ENCODE measurements at regions not wholly inside any gene's neighbourhood (a gene's known extent, or its start where the extent isn't known, plus 50 kb on each side); places are given as distances from the start of the nearest gene placed in this dataset.

GRCh38 chr2:60400462-60401246 lies 152.8 kb downstream of the BCL11A start:
- TF ChIP-seq CTCF (conservative IDR thresholded peaks at IDR 0.05; ENCODE audit: low read length) = no peak

GRCh38 chr2:60394463-60394862 lies 159.0 kb downstream of the BCL11A start:
- DNase-seq (ENCODE audit: low read depth) = peak; percentile 29
- TF ChIP-seq CTCF (conservative IDR thresholded peaks at IDR 0.05; ENCODE audit: low read length) = no peak
- no peak overlapping the region for H3K4me3 ChIP-seq (ENCODE audit: low read length)

More at GRCh38 chr2:60400462-60401246, 152.8 kb downstream of the BCL11A start:
- DNase-seq (ENCODE audit: low read depth) = no peak
- H3K4me3 ChIP-seq (ENCODE audit: low read length) = no peak overlapping the region

- no peak for TF ChIP-seq CTCF (conservative IDR thresholded peaks at IDR 0.05; ENCODE audit: low read length)
- DNase-seq (ENCODE audit: low read depth) = no peak
- no peak overlapping the region for H3K4me3 ChIP-seq (ENCODE audit: low read length)
Measured at GRCh38 chr2:60391649-60392375, 161.6 kb downstream of the BCL11A start.

GRCh38 chr2:60391230-60391629 lies 162.2 kb downstream of the BCL11A start:
- no peak for TF ChIP-seq CTCF (conservative IDR thresholded peaks at IDR 0.05; ENCODE audit: low read length)
- DNase-seq (ENCODE audit: low read depth) = no peak
- H3K4me3 ChIP-seq (ENCODE audit: low read length) = no peak overlapping the region

GRCh38 chr2:60386436-60386835 lies 167.0 kb downstream of the BCL11A start:
- TF ChIP-seq CTCF (conservative IDR thresholded peaks at IDR 0.05; ENCODE audit: low read length) = no peak; the same call in 1 of the 2 replicates
- DNase-seq (ENCODE audit: low read depth) = peak; percentile 21
- H3K4me3 ChIP-seq (ENCODE audit: low read length) = no peak overlapping the region

- no peak for TF ChIP-seq CTCF (conservative IDR thresholded peaks at IDR 0.05; ENCODE audit: low read length)
- H3K4me3 ChIP-seq (ENCODE audit: low read length) = no peak overlapping the region
- peak; percentile 69 for DNase-seq (ENCODE audit: low read depth)
Measured at GRCh38 chr2:60385648-60386047, 167.8 kb downstream of the BCL11A start.
